ENCODE measurements at regions not wholly inside any gene's neighbourhood (a gene's known extent, or its start where the extent isn't known, plus 50 kb on each side); places are given as distances from the start of the nearest gene placed in this dataset.

DNA sequence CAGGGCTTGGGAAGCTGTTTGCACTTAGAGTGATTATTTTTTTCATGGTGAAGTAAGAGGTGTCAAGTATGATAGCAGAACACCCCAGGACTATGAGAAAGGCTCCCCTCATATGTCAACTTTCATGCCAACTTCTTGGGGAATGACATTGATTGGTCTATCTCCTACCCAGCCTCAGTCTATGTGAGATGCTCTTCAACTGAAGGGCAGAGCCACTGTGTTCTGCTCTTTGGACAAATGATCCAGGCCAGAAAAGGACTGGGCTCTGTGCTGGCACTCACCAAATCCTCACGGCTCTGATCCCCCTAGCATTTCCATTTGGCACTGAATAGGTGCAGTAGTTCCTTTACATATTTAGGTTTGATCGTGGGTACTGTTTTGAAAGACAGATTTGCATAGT lies 151.1 kb downstream of the DMRT2 start:
- no peak for DNase-seq
- Histone ChIP-seq H3K27ac (no peak overlapping the region), H3K27me3 (no peaks in the 10 kb centered on the region), H3K4me1 (no peaks in the 10 kb centered on the region), H3K4me3 (no peak overlapping the region), H3K9me3 (no peaks in the 10 kb centered on the region), H3K36me3 (no peaks in the 10 kb centered on the region)
- TF ChIP-seq, protein P1, sequence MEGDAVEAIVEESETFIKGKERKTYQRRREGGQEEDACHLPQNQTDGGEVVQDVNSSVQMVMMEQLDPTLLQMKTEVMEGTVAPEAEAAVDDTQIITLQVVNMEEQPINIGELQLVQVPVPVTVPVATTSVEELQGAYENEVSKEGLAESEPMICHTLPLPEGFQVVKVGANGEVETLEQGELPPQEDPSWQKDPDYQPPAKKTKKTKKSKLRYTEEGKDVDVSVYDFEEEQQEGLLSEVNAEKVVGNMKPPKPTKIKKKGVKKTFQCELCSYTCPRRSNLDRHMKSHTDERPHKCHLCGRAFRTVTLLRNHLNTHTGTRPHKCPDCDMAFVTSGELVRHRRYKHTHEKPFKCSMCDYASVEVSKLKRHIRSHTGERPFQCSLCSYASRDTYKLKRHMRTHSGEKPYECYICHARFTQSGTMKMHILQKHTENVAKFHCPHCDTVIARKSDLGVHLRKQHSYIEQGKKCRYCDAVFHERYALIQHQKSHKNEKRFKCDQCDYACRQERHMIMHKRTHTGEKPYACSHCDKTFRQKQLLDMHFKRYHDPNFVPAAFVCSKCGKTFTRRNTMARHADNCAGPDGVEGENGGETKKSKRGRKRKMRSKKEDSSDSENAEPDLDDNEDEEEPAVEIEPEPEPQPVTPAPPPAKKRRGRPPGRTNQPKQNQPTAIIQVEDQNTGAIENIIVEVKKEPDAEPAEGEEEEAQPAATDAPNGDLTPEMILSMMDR (IDR thresholded peaks at IDR 0.05), result no peak

DNA sequence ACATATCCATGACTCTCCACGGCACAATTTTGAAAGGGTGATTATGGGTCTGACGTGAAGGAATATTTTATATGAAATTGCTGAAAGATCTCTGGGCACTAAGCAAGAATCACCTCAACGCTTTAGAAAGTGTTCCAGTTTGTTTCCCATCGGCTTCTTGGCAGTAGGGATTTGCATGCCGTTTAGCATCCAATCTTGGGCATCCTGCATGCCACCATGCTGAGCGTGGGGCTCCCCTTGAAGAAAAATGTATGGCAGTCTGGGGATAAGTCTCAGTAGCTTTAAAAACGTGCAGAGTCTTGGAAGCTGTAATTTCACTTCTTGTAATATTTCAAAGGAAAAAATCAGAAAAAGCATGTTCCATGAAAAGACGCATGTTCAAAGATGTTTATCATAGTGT lies 151.7 kb downstream of the DMRT2 start:
- TF ChIP-seq, protein P1 (IDR thresholded peaks at IDR 0.05), result no peak
- TF ChIP-seq POLR2A (IDR thresholded peaks at IDR 0.05), result no peak
- no peak for DNase-seq
- Histone ChIP-seq H3K27ac (no peak overlapping the region), H3K4me3 (no peak overlapping the region), H3K9me3 (no peaks in the 10 kb centered on the region), H3K4me1 (no peaks in the 10 kb centered on the region), H3K27me3 (no peaks in the 10 kb centered on the region), H3K36me3 (no peaks in the 10 kb centered on the region)

DNA sequence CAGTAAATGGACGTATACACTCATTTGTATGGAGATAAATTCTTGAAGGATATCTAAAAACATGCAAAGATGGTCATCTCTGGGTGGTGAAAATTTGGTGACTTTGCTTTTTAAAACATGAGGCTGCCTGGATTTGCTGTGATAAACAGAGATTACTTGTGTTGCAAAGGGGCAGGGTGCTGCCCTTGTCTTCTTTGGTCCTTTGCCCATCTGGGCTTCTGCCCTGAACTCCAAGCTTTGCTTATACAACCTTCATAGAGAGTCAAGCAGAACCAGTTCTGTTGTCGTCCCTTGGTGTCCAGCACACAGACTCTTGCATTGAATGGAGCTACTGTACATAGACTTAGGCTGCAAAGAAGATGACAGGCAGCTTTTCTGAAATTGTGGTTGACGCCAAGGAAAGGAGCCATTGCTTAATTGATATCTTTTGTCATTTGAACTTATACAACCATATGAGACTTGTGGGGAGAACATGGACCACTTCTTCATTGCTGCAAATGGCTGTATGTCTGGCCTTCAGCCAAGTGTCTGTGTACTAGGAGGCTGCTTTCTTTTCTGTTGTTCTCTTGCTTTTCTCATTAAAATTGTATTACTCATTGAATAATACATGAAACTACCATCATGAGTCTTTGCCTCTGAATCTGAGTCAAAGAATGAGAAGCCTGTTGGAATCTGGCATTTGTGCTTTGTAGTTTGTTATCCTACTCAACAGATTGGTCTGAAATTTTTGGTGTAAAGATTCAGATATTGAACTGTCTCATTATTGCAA lies 152.5 kb downstream of the DMRT2 start:
- H3K4me3 ChIP-seq, result no peak overlapping the region
- no peaks in the 10 kb centered on the region for H3K27me3 ChIP-seq
- DNase-seq, result no peak
- H3K27ac ChIP-seq, result no peak overlapping the region
- TF ChIP-seq, protein P1 (IDR thresholded peaks at IDR 0.05), result no peak
- no peak for TF ChIP-seq POLR2A (IDR thresholded peaks at IDR 0.05)
- H3K9me3 ChIP-seq, result no peaks in the 10 kb centered on the region
- H3K4me1 ChIP-seq, result no peaks in the 10 kb centered on the region
- no peaks in the 10 kb centered on the region for H3K36me3 ChIP-seq

DNA sequence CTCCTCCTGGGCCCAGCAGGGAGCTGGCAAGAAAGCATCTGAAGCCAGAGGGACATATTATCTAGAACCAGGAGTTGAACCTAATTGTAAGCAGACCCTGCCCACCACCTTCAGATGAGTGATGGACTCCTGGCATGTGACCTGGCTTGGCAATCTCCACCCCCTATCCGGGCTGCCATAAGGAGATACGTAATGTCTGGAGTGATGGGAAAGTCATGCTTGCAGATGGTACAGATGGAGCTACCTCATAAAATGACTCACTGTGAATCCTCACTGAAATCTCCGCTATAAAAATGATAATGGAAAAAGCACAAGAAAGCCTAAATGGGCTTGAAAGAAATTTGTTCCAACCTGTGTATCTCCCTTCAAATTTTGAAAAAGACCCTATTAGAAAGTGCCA lies 157.5 kb downstream of the DMRT2 start:
- Histone ChIP-seq H3K4me3 (no peak overlapping the region), H3K27me3 (no peaks in the 10 kb centered on the region), H3K27ac (no peak overlapping the region), H3K36me3 (no peaks in the 10 kb centered on the region), H3K9me3 (no peaks in the 10 kb centered on the region), H3K4me1 (no peaks in the 10 kb centered on the region)
- TF ChIP-seq, protein P1 (IDR thresholded peaks at IDR 0.05), result no peak
- TF ChIP-seq POLR2A (IDR thresholded peaks at IDR 0.05), result no peak
- DNase-seq, result no peak

DNA sequence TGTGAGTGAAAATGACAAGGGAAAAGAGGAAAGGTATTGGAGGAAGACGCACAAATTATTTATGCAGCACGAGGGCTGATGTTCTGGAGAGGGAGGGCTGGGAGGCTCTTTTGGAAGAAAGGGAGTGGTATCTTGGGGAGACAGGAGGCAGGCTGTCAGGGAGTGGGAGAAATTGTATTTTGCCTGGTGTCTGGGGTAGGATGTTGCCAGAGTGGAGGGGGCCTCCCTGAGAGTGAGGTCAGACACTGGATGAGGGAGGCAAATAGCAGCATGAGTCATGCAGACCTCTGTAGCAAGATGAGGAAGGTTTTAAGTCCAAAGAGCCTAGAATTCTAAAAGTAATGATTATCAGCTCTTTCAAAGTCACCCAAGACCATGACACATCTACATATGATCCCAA lies 158.0 kb downstream of the DMRT2 start:
- no peak overlapping the region for H3K27ac ChIP-seq
- H3K4me3 ChIP-seq, result no peak overlapping the region
- H3K9me3 ChIP-seq, result no peaks in the 10 kb centered on the region
- TF ChIP-seq, protein P1 (IDR thresholded peaks at IDR 0.05), result no peak
- TF ChIP-seq POLR2A (IDR thresholded peaks at IDR 0.05), result no peak
- H3K4me1 ChIP-seq, result no peaks in the 10 kb centered on the region
- H3K36me3 ChIP-seq, result no peaks in the 10 kb centered on the region
- H3K27me3 ChIP-seq, result no peaks in the 10 kb centered on the region
- no peak for DNase-seq

DNA sequence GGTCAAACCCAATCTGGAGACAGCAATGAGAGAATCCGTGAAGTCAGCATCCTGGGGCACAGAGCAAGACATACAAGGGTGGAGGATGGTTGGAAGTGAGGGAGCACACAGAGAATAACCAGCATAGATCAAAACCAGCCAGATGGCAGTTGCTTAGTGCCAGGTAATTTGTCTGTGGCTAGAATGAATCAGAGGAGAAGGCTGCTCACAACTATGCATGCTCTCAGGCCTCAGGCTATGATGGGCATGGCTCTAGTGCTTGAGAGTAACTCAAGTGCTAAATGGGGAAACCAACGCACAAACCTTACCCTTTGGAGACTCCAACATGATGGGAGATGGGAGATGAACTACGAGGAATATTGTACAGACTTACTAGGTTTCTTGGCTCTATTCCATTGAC lies 160.8 kb downstream of the DMRT2 start:
- no peaks in the 10 kb centered on the region for H3K36me3 ChIP-seq
- no peak overlapping the region for H3K27ac ChIP-seq
- no peaks in the 10 kb centered on the region for H3K4me1 ChIP-seq
- no peak overlapping the region for H3K4me3 ChIP-seq
- TF ChIP-seq POLR2A (IDR thresholded peaks at IDR 0.05), result no peak
- TF ChIP-seq, protein P1 (IDR thresholded peaks at IDR 0.05), result no peak
- no peaks in the 10 kb centered on the region for H3K9me3 ChIP-seq
- H3K27me3 ChIP-seq, result no peaks in the 10 kb centered on the region
- DNase-seq, result no peak

Data from Peyer's patch (tissue), 4 donors.